IPS DF 19.7 (cell line): ENCODE measurements at regions not wholly inside any gene's neighbourhood (a gene's known extent, or its start where the extent isn't known, plus 50 kb on each side); places are given as distances from the start of the nearest gene placed in this dataset.

Source experiments
- DNase-seq: peaks from one replicate; pipeline ENCODE4 v3.0.0-alpha.2; 2013; ENCODE audit warnings: low read depth, low spot score

DNA sequence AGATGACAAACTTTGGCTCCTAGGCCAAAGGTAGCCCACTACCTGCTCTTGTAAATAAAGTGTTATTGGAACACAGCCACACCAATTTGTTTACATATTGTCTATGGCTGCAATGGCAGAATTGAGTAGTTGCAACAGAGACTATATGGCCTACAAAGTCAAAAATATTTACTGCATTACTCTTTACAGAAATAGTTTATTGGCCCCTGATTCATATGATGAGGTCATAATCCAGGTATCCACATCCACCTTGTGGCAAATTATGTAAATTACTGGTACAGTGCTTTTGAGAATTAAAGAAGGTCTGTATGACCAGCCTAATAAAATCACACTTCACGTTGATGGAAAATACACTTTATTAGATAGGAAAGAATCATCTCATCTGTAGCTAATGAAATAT, 337.0 kb upstream of the DDX53 start:
- no peak for DNase-seq

DNA sequence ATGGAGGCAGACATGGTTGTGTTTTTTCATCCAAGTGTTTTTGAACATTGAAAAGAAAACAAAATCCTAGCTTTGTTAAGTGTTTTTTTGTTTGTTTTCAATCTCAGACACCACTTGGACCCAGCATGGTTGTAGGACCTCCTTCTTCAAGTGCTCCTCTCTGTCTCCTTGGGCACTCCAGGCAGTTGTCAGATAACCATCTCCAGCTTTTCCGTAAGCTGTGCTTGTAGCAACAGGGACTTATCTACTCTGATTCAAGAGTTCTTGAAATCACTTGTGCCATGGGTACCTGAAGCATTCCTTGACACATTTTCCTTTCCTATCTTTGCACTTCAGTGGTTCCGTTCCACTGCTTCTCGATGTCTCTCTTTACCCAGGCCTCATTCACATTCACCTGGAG, 334.9 kb upstream of the DDX53 start:
- DNase-seq: no peak

DNA sequence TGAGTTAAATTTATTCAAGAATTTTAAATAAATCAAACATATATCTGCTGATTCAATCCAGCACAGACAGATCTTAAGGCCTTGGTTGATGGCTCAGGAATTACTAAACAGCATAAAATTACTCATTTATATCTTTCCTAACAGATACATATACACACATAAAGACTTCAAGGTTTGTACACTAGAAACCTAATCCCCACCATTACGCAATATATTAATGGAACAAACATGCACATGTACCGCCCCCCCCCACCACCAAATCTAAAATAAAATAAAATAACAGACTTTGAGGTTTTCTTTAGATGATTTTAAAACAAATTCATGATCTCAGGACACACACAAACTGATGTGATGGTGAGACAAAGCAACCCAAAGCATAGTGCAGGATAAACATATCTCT, 333.9 kb upstream of the DDX53 start:
- DNase-seq: no peak

DNA sequence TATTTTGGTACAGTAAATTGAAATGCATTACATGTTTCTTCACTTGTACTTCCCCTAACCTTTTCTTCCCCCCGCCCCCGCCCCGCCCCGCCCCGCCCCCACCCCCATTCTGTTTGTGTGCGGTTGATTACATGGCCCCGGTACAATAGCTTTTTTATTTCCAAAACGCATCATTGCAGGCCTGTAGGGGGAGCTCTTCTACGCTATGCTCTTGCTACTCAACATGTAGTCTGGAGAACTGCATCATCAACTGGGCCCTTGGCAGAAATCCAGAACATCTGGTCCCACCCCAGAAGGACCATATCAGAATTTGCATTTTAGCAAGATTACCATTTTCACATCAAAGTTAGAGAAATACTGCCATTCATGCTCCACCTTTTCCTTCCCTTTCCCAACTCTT, 333.3 kb upstream of the DDX53 start:
- DNase-seq: no peak

DNA sequence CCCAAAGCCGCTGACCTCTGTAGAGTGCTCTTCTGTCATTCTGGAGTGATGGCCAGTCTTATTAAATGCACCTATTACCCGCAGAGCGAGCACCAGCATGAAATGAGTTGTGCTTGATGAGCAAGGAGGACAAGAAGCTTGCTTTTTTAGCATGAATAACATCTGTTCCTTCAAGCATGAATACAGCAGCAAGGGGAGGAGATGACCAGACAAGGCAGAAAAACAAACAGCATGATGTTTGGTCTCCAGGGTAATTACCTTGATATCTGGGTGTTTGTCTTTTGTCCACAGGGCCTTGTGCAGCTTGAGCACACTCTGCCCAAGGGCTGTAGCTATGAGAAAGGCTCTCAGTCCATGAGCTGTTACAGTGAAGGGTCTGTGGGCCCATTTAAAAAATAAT, 324.8 kb upstream of the DDX53 start:
- no peak for DNase-seq

DNA sequence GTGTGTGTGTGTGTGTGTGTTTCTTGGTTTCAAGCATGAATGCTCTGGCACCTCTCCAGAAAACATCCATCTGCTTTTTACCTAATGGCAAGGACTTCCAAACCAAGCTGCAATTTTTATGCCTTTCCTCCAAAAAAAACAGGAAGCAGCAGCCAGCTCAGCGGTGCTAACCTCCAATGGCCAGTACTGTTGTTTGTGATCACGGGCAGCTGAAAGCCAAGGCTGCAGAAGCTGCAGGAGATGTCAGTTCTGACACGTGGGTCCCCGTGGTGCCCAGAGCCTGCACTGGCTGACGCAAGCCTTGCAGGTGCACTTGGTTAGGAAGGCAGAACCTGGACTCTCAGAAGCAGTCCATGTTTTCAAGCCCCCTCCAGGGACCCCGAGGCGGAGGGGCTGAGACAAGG, 313.6 kb upstream of the DDX53 start:
- DNase-seq: no peak

DNA sequence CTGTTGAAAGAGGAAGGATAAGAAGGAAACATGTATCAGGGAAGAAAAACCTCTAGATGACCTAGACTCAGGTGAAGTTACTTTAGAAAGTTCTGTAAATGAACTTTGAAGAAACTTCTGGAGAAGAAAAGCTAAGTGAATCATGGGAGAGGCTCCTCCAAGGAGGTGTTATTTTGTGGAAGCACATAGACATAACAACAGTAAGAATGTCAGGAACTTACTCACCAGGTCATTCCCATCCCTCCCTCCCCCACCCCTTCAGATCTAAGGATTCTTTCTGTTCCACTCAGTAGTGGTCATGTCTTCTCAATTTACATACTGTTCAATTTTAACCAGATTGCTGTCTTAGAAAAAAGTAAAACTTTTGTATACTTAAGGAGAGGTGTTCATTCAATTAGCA, 310.5 kb upstream of the DDX53 start:
- peak; percentile 38 for DNase-seq

DNA sequence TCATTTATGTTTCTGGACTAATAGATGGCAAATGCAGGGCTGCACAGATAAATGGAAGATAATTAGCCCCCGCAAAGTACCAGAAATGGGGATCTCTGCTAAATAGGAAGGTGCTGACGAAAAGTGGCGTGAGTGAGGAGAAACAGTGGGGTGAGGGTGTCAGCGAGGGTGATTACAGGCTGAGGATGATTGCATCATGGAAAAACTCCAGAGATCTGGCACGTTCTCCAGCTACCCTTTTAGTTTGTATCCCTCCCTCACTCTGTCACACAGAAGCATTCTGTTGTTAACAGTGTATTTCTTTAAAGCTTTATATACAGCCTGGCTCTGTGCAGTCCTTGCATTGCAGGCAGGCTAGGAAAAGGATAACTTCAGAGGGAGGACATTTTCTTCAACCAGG, 309.6 kb upstream of the DDX53 start:
- DNase-seq: no peak

DNA sequence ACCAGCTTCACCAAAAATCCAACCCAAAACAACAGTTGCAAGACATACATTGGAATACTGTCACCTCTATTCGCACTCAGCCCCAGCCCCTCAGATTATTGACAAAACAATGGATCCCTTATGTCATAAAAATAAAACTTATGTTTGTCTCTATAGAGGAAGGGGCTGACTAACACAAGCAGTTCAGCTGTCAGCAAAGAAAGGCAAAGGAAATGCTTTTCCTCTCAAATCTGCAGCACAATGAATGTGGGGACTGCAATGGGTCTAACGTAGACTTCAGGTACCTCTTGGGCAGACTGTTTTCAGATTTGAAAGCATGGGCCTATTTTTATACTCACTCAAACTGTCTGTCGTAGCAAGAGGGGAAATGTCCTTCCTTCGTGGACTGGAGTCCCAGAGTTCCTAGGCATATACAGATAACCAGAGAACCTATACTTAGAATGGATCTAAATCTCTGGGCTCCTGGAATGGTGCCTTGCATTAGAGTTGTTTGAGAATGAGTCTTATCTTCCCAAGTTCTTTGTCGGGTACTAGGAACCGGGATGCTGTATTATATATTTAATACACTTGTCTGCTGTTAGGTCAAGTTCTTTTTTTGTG, 307.7 kb upstream of the DDX53 start:
- DNase-seq: no peak

DNA sequence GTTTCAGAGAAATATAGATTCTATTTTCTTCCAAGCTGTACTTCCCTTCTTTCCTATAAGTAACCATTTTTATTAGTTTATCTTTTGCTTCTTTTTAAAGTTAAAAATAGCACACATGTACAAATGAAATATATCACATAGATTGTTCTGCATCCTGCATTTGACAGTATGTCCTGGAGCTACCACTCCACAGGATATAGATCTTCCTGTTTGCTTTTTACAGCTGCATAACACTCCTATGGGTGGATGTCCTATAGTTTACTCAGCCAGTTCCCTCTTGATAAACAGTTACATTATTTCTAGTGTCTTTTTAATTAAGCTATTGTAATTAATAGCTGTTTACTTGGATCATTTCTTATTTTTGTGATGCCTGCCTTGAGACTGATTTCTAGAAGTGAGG, 301.6 kb upstream of the DDX53 start:
- DNase-seq: no peak

DNA sequence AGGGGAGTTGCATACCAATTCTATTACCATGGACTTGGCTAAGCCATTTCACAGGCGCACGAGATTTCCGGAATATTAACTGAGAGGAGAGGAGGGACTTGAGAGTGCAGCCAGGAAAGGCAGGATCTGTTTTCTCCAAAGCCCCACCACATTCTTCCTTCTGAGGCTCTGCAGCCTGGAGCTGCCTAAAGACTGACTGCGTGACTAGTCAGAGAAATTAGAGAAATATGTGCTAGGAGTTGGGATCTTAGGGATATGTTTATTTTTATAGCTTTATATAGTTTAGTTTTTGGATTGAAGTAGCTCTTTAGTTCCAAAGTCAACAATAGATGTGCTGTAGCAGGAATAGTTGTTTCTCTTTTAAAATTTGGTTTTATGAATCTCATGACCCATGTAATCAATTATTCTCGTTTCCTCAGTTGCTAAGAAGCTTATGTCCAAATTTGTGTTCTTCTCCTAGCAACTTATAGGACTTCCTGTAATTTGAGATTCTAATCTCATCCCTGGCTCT, 300.1 kb upstream of the DDX53 start:
- no peak for DNase-seq

DNA sequence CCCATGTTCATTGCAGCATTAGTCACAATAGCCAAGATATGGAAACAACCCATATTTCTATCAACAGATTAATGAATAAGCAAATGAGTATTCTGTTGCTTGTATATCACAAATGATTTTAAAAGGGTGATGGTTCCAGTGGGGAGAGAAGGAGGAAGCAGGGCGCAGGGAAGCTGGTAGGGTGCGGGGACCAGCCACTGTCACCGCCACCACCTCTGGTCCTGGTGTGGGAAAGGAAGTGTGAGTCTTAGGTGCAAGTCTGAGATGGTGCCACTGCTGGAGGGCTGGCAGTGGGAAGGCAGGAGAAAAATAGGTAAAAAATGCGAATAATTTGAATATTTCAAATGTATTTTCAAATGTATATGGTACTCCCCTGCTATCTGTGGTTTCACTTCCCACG, 286.8 kb upstream of the DDX53 start:
- no peak for DNase-seq

DNA sequence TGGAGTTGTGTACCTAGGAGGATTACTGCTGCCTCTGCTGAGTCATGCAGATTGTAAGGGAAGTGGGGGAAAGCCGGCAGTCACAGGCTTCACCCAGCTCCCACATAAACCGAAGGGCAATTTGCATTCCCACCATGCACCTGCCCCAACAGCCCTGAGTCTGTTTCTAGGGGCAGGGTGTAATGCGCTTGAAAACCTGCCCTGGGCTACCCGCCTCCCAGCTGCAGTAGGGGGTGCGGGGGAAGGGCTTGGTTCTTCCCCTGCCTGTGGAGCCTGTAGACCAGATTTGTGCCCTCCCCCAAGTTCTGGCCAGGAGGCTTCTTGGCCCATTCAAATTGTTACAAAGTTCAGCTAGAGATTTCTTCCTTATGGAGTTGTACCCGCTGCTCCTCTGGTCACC, 269.2 kb upstream of the DDX53 start:
- no peak for DNase-seq

DNA sequence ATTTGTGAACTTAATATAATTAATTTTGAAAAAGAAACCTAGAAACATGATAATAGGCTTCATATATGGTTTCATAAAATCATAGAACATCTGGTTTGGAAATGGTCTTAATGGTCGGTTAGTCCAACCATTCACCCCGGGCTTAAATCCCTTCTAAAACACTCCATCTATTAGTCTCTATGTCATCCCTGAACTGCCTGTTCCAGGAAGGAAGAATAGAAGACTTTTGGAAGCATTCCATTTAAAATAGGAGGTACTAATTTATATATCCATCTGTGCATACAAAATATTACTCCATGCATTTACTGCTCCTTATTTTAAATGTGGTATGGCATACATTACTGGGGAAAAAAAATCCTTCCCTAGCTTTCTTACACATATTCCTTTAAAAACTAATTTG, 262.2 kb upstream of the DDX53 start:
- DNase-seq: no peak

DNA sequence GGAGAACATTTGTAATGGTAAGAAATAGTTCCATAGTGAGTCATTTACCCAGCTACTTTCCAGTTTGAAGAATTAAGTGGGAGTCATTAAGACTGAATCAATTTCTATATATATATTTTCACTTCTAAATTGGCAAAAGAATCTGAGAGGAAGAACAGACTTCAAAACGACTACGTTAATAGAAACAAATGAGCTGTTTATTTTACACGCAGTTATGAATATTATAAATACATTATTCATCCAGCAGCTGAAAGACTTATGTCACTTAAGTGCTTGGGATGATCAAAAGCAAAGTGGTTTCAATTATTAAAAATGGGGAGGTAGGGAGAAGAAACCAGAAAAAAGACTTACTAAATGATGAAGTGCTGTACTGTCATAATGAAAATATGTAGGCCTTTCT, 260.5 kb upstream of the DDX53 start:
- DNase-seq: no peak

DNA sequence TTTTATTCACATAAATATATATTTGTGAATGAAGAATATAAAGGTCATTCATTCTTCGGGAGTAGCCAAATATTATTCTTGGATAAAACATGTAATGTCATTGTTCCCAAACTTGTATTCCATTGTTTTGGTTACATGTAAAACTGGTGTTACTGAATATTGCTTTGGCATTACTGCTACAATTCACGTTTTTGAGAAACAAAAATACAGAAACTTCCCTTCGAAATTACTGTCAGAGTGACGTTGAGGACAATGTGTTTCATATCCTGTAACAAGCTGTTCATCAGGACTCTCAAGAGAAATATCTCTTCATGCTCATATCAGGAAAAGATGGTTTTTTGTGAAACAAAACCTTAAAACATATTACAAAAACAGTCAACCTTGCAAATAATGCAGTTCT, 258.9 kb upstream of the DDX53 start:
- DNase-seq: no peak

DNA sequence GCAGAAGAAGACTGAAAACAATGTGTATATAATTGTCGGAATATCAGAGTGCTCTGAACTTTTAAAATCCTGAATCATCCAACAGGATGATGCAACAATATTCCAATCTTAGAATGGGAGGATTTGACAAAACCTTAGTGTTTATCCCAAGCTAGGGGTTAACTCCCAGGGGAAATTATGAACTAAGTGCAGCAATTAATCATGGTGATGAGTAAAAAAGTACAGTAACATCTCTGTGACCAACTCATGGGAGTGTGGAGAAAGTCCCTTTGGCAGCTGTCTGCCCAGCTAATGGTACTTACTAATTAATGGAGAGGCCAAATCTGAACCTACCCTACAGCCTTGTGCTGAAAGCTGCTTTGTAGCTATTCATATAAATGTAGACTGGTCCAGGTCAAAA, 257.6 kb upstream of the DDX53 start:
- no peak for DNase-seq

DNA sequence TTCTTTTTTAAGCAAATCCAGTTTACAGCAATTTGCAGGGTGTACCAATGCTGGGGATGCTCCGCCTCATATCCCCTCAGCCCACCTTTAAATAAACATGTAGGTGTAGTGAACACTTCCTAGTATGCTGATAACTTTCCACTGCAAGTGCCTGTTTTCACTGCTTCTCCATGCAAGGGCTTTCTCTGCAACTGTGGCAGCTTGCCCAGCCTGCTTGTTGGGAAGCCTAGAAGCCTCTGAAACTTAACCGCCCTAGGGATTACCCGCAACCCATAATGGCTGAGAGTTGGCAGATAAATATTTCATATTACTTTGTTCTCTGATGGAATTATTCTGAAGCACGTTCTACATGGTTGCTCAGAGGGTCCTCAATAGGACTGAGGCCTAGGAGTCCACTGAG, 253.7 kb upstream of the DDX53 start:
- no peak for DNase-seq

DNA sequence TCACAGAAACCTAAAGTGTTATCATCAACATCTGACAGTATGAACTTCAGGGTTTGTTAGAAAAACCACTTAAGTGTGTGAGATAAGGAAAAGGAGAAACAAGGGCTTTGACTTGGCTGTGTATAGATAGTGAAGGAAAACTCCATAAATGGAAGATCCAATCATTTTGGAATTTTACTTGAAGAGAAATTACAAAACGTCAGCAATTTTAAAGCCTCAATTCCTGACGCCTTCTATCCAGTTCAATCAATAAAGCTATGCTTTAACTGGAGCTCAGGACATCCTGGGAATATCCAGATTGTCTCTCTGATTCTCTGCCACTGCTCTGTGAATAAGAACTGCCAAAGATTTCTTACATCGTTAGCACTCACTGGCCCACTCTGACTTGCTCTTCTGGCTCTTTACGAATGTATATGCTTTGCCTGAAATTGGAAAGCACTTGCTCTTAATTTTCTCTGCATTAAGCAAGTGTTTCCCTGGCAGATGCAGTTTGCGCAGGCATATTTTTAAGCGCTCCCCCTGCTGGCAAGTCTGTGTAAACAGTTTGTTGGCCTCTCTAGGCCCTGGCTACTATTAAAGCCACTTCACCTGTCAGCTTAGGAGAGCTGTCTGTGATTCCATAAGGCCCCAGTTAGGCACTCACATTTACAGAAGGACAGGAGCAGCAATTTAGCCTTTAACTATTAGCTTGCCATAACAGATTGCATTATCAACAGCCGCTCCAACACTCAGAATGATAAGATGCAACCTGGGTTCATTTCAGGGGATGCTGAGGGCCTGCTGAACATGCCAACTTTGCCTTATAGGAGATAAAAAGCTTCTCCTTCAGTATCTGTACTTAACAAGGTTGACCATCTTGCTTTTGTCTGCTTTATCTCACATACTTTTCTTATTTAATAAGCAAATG, 251.4 kb upstream of the DDX53 start:
- DNase-seq: no peak

DNA sequence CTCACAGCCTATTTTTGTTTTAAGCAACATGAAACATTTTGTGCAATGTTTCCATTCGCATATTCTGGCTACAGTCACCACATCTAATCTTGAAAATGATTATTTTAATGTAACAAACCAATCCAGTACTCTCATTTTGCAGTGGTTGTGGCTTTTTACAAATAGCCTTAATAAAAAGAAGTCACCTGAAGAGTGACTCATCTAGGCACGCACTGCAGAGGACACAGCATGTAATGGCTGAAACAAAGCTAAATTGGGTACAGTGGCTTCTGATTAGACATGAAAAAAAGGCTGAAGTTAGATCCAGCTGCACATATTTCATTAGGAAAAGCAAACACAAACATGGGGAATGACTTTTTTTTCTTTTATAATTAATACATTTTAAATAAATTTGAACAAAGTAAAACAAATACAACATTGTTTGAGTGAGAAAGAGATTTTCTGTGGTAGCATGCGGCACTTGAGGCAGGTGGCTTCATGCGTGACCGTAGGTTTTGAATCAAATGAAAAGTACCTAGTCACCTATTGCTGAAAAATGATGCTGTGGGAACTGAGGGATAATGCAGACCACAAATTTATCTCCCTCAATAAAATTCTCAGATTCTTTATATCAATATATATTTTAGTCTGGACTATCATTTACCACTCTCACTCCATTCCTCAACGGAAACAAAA, 240.8 kb upstream of the DDX53 start:
- no peak for DNase-seq

DNA sequence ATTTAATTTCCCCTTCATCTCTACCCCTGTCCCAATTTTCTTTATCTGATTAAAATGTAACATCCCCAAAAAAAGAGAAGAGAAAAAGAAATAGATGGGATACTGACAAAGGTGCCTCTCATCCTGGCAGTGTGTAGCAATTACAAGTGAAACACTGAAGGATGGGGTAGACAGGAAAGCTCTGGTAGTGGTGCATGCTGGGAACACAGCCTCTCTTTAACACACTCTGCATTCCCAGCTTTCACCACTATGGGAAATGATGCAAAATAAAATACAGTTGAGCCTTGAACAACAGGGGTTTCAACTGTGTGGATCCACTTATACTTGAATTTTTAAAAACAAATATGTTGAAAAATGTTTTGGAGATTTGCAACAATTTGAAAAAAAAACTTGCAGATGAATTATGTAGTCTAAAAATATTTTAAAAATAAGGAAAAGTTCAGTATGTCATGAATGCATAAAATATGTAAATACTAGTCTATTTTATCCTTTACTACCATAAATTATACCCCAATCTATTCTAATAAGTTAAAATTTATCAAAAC, 239.2 kb upstream of the DDX53 start:
- DNase-seq: no peak

DNA sequence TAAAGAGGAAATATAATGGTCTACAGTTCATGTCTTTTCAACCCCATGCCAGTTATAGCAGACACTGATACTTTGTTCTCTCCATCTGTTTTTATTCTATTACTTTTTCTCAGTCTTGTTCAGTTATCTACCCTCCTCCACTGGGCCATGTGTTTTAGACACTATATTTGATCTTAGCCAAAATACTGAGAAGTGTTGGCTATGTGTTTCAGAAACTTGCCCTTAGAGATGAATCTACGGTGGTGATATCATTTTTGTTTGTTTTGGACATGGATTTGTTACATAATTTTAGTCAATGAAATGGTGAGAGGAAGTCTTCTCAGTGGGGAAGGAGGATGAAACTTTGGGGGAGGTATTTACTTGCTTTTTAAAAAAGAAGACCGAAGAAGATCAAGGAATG, 211.5 kb upstream of the DDX53 start:
- DNase-seq: no peak
